NB4 (cell line): ENCODE measurements at regions not wholly inside any gene's neighbourhood (a gene's known extent, or its start where the extent isn't known, plus 50 kb on each side); places are given as distances from the start of the nearest gene placed in this dataset.

Experiments
- CTCF ChIP-seq: IDR thresholded peaks from one replicate; pipeline ENCODE4 v1.5.1; 2012; ENCODE audit warnings: low read depth, low read length
- POLR2A ChIP-seq: IDR thresholded peaks from 2 replicates; pipeline ENCODE4 v1.6.1; 2011; ENCODE audit warnings: mild to moderate bottlenecking; ENCODE audit not compliant: insufficient read length; ENCODE audit errors: extremely low read depth

- TF ChIP-seq CTCF (no peak), POLR2A (no peak)
Observed at GRCh38 chr1:55585402-55585792, 370.2 kb upstream of the USP24 start.
